Liver (tissue), 3 donors: ENCODE measurements at regions not wholly inside any gene's neighbourhood (a gene's known extent, or its start where the extent isn't known, plus 50 kb on each side); places are given as distances from the start of the nearest gene placed in this dataset.

Experiments used
- EGR1 ChIP-seq, 2 donors: IDR thresholded peaks; 2 replicates each; pipeline ENCODE4 v1.6.1; 2016 to 2018; ENCODE audit warnings: antibody characterized with exemption in 2 of 2, low read depth in 2 of 2
- HNF4A ChIP-seq, 2 donors: conservative IDR thresholded peaks; 2 replicates each; pipeline ENCODE4 v1.6.1; 2016; ENCODE audit warnings: antibody characterized with exemption in 2 of 2, mild to moderate bottlenecking in 2 of 2
- SP1 ChIP-seq: IDR thresholded peaks from 2 replicates; pipeline ENCODE4 v1.6.1; 2018; ENCODE audit warnings: antibody characterized with exemption, mild to moderate bottlenecking
- TF ChIP-seq, protein P1 (sequence below): fragments of 150-350 bp; IDR thresholded peaks from 2 replicates; pipeline ENCODE4 v1.5.1; 2017; ENCODE audit warnings: improper control_type of control experiment, low read depth, low read length; ENCODE audit not compliant: missing input control
- donor health status: healthy.
- donor health status: healthy.

- TF ChIP-seq EGR1 (IDR thresholded peaks at IDR 0.05; ENCODE audit: low read depth in 2 of 2): no peak
- no peak for TF ChIP-seq HNF4A (conservative IDR thresholded peaks at IDR 0.05)
- TF ChIP-seq, protein P1, sequence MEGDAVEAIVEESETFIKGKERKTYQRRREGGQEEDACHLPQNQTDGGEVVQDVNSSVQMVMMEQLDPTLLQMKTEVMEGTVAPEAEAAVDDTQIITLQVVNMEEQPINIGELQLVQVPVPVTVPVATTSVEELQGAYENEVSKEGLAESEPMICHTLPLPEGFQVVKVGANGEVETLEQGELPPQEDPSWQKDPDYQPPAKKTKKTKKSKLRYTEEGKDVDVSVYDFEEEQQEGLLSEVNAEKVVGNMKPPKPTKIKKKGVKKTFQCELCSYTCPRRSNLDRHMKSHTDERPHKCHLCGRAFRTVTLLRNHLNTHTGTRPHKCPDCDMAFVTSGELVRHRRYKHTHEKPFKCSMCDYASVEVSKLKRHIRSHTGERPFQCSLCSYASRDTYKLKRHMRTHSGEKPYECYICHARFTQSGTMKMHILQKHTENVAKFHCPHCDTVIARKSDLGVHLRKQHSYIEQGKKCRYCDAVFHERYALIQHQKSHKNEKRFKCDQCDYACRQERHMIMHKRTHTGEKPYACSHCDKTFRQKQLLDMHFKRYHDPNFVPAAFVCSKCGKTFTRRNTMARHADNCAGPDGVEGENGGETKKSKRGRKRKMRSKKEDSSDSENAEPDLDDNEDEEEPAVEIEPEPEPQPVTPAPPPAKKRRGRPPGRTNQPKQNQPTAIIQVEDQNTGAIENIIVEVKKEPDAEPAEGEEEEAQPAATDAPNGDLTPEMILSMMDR: no peak
- no peak for TF ChIP-seq SP1
Observed at GRCh38 chr10:78754269-78755062, 314.3 kb upstream of the ZMIZ1 start.
